HEK293 (cell line): ENCODE measurements at regions not wholly inside any gene's neighbourhood (a gene's known extent, or its start where the extent isn't known, plus 50 kb on each side); places are given as distances from the start of the nearest gene placed in this dataset.

Experiments used
- KLF16 ChIP-seq: fragments of 450-650 bp; formaldehyde crosslinking; IDR thresholded peaks from 2 replicates; pipeline ENCODE4 v1.5.1; 2017; ENCODE audit warnings: missing biosample characterization, missing genetic modification characterization
- ZNF549 ChIP-seq: fragments of 450-650 bp; IDR thresholded peaks from 2 replicates; pipeline ENCODE4 v1.5.1; 2018; ENCODE audit warnings: missing biosample characterization, missing genetic modification characterization, mild to moderate bottlenecking, inconsistent platforms, moderate library complexity
- TF ChIP-seq, protein P1 (sequence below): fragments of 450-650 bp; formaldehyde crosslinking; IDR thresholded peaks from 2 replicates; pipeline ENCODE4 v1.5.1; 2016; ENCODE audit warnings: missing biosample characterization, missing genetic modification characterization
- TF ChIP-seq, protein P2 (sequence below): fragments of 450-650 bp; formaldehyde crosslinking; optimal IDR thresholded peaks from 2 replicates; pipeline ENCODE3; 2016; ENCODE audit warnings: missing biosample characterization, mild to moderate bottlenecking, missing genetic modification characterization
- TF ChIP-seq, protein P3 (sequence below): fragments of 450-650 bp; formaldehyde crosslinking; IDR thresholded peaks from 2 replicates; pipeline ENCODE4 v1.5.1; 2017; ENCODE audit warnings: missing biosample characterization, missing genetic modification characterization
- TF ChIP-seq, protein P4 (sequence below): fragments of 450-650 bp; formaldehyde crosslinking; IDR thresholded peaks from 2 replicates; pipeline ENCODE4 v1.5.1; 2016; ENCODE audit warnings: missing biosample characterization, missing genetic modification characterization
- TF ChIP-seq, protein P5 (sequence below): fragments of 450-650 bp; formaldehyde crosslinking; IDR thresholded peaks from 2 replicates; pipeline ENCODE4 v1.5.1; 2016; ENCODE audit warnings: missing biosample characterization, missing genetic modification characterization

DNA sequence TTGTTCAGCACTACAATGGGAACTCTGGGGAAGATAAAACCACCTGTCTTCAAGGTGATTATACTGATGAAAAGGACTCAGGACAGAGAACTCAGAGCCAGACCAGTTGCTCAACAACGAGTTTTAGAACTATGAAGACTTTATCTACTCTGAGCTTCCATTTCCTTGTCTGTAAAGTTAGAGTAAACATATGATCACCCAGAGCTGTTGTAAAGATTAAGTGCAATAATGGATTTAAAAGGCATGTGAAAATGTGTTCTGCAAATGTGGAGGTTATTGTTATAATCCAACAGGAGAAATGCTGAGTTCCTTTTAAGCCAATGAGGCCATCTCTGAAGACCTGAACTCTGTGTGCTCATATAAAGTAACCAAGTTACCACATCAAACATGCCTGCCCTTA, 139.7 kb upstream of the CMC1 start:
- TF ChIP-seq, protein P1, sequence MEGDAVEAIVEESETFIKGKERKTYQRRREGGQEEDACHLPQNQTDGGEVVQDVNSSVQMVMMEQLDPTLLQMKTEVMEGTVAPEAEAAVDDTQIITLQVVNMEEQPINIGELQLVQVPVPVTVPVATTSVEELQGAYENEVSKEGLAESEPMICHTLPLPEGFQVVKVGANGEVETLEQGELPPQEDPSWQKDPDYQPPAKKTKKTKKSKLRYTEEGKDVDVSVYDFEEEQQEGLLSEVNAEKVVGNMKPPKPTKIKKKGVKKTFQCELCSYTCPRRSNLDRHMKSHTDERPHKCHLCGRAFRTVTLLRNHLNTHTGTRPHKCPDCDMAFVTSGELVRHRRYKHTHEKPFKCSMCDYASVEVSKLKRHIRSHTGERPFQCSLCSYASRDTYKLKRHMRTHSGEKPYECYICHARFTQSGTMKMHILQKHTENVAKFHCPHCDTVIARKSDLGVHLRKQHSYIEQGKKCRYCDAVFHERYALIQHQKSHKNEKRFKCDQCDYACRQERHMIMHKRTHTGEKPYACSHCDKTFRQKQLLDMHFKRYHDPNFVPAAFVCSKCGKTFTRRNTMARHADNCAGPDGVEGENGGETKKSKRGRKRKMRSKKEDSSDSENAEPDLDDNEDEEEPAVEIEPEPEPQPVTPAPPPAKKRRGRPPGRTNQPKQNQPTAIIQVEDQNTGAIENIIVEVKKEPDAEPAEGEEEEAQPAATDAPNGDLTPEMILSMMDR (tag by site-specific recombination): no peak
- TF ChIP-seq ZNF549 (no peak), KLF16 (tag by site-specific recombination) (no peak)
- TF ChIP-seq, protein P2, sequence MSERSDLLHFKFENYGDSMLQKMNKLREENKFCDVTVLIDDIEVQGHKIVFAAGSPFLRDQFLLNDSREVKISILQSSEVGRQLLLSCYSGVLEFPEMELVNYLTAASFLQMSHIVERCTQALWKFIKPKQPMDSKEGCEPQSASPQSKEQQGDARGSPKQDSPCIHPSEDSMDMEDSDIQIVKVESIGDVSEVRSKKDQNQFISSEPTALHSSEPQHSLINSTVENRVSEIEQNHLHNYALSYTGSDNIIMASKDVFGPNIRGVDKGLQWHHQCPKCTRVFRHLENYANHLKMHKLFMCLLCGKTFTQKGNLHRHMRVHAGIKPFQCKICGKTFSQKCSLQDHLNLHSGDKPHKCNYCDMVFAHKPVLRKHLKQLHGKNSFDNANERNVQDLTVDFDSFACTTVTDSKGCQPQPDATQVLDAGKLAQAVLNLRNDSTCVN: no peak
- TF ChIP-seq, protein P3, sequence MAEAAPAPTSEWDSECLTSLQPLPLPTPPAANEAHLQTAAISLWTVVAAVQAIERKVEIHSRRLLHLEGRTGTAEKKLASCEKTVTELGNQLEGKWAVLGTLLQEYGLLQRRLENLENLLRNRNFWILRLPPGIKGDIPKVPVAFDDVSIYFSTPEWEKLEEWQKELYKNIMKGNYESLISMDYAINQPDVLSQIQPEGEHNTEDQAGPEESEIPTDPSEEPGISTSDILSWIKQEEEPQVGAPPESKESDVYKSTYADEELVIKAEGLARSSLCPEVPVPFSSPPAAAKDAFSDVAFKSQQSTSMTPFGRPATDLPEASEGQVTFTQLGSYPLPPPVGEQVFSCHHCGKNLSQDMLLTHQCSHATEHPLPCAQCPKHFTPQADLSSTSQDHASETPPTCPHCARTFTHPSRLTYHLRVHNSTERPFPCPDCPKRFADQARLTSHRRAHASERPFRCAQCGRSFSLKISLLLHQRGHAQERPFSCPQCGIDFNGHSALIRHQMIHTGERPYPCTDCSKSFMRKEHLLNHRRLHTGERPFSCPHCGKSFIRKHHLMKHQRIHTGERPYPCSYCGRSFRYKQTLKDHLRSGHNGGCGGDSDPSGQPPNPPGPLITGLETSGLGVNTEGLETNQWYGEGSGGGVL (tag by site-specific recombination): no peak
- TF ChIP-seq, protein P4, sequence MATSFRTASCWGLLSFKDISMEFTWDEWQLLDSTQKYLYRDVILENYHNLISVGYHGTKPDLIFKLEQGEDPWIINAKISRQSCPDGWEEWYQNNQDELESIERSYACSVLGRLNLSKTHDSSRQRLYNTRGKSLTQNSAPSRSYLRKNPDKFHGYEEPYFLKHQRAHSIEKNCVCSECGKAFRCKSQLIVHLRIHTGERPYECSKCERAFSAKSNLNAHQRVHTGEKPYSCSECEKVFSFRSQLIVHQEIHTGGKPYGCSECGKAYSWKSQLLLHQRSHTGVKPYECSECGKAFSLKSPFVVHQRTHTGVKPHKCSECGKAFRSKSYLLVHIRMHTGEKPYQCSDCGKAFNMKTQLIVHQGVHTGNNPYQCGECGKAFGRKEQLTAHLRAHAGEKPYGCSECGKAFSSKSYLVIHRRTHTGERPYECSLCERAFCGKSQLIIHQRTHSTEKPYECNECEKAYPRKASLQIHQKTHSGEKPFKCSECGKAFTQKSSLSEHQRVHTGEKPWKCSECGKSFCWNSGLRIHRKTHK (tag by site-specific recombination): no peak
- TF ChIP-seq, protein P5, sequence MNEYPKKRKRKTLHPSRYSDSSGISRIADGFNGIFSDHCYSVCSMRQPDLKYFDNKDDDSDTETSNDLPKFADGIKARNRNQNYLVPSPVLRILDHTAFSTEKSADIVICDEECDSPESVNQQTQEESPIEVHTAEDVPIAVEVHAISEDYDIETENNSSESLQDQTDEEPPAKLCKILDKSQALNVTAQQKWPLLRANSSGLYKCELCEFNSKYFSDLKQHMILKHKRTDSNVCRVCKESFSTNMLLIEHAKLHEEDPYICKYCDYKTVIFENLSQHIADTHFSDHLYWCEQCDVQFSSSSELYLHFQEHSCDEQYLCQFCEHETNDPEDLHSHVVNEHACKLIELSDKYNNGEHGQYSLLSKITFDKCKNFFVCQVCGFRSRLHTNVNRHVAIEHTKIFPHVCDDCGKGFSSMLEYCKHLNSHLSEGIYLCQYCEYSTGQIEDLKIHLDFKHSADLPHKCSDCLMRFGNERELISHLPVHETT (tag by site-specific recombination): no peak
